HEK293 (cell line): ENCODE measurements at regions not wholly inside any gene's neighbourhood (a gene's known extent, or its start where the extent isn't known, plus 50 kb on each side); places are given as distances from the start of the nearest gene placed in this dataset.
A peak's percentile ranks its signal among the peaks of the same experiment; 100 is the strongest.

Experiments
- KLF1 ChIP-seq: fragments of 450-650 bp; formaldehyde crosslinking; IDR thresholded peaks from 2 replicates; pipeline ENCODE4 v1.5.1; 2016; ENCODE audit warnings: missing biosample characterization, missing genetic modification characterization
- KLF16 ChIP-seq: fragments of 450-650 bp; formaldehyde crosslinking; IDR thresholded peaks from 2 replicates; pipeline ENCODE4 v1.5.1; 2017; ENCODE audit warnings: missing biosample characterization, missing genetic modification characterization
- MZF1 ChIP-seq: fragments of 450-650 bp; formaldehyde crosslinking; IDR thresholded peaks from 2 replicates; pipeline ENCODE4 v1.5.1; 2017; ENCODE audit warnings: missing biosample characterization, missing genetic modification characterization, borderline replicate concordance
- SETDB1 ChIP-seq: IDR thresholded peaks from one replicate; pipeline ENCODE4 v1.6.1; 2017; ENCODE audit warnings: mild to moderate bottlenecking, low read length, moderate library complexity, mixed read lengths; ENCODE audit not compliant: insufficient read length
- TCF7L2 ChIP-seq: IDR thresholded peaks from 2 replicates; pipeline ENCODE4 v1.6.1; 2011; ENCODE audit warnings: low read depth, mild to moderate bottlenecking, inconsistent platforms, low read length, moderate library complexity, borderline replicate concordance
- YY2 ChIP-seq: fragments of 450-650 bp; formaldehyde crosslinking; IDR thresholded peaks from 2 replicates; pipeline ENCODE4 v1.5.1; 2016; ENCODE audit warnings: missing biosample characterization, missing genetic modification characterization
- ZBTB48 ChIP-seq: fragments of 450-650 bp; formaldehyde crosslinking; IDR thresholded peaks from 2 replicates; pipeline ENCODE4 v1.5.1; 2016; ENCODE audit warnings: missing biosample characterization, missing genetic modification characterization
- ZFP41 ChIP-seq: fragments of 450-650 bp; formaldehyde crosslinking; IDR thresholded peaks from 2 replicates; pipeline ENCODE4 v1.5.1; 2016; ENCODE audit warnings: missing biosample characterization, missing genetic modification characterization, borderline replicate concordance
- ZIC2 ChIP-seq: fragments of 450-650 bp; formaldehyde crosslinking; IDR thresholded peaks from 2 replicates; pipeline ENCODE4 v1.5.1; 2016; ENCODE audit warnings: missing biosample characterization, missing genetic modification characterization
- ZNF138 ChIP-seq: fragments of 450-650 bp; formaldehyde crosslinking; IDR thresholded peaks from 2 replicates; pipeline ENCODE4 v1.5.1; 2016; ENCODE audit warnings: missing biosample characterization, missing genetic modification characterization, borderline replicate concordance
- ZNF146 ChIP-seq: fragments of 450-650 bp; formaldehyde crosslinking; IDR thresholded peaks from 2 replicates; pipeline ENCODE4 v1.5.1; 2016; ENCODE audit warnings: missing biosample characterization, missing genetic modification characterization
- ZNF157 ChIP-seq: fragments of 450-650 bp; formaldehyde crosslinking; IDR thresholded peaks from 2 replicates; pipeline ENCODE4 v1.5.1; 2016; ENCODE audit warnings: missing biosample characterization, missing genetic modification characterization
- ZNF16 ChIP-seq: fragments of 450-650 bp; formaldehyde crosslinking; IDR thresholded peaks from 2 replicates; pipeline ENCODE4 v1.5.1; 2016; ENCODE audit warnings: low read depth, missing biosample characterization, missing genetic modification characterization
- ZNF211 ChIP-seq: fragments of 450-650 bp; formaldehyde crosslinking; IDR thresholded peaks from 2 replicates; pipeline ENCODE4 v1.5.1; 2016; ENCODE audit warnings: low read depth, missing biosample characterization, missing genetic modification characterization
- ZNF239 ChIP-seq: fragments of 450-650 bp; formaldehyde crosslinking; IDR thresholded peaks from 2 replicates; pipeline ENCODE4 v1.5.1; 2016; ENCODE audit warnings: missing biosample characterization, missing genetic modification characterization
- ZNF26 ChIP-seq: fragments of 450-650 bp; formaldehyde crosslinking; IDR thresholded peaks from 2 replicates; pipeline ENCODE4 v1.5.1; 2016; ENCODE audit warnings: missing biosample characterization, missing genetic modification characterization
- ZNF280D ChIP-seq: fragments of 450-650 bp; formaldehyde crosslinking; IDR thresholded peaks from 2 replicates; pipeline ENCODE4 v1.5.1; 2016; ENCODE audit warnings: missing biosample characterization, missing genetic modification characterization
- ZNF302 ChIP-seq: fragments of 450-650 bp; formaldehyde crosslinking; IDR thresholded peaks from 2 replicates; pipeline ENCODE4 v1.5.1; 2016; ENCODE audit warnings: missing biosample characterization, missing genetic modification characterization, low read depth
- ZNF324 ChIP-seq: fragments of 450-650 bp; formaldehyde crosslinking; IDR thresholded peaks from 2 replicates; pipeline ENCODE4 v1.5.1; 2016; ENCODE audit warnings: missing biosample characterization, missing genetic modification characterization
- ZNF350 ChIP-seq: fragments of 450-650 bp; formaldehyde crosslinking; IDR thresholded peaks from 2 replicates; pipeline ENCODE4 v1.5.0; 2017; ENCODE audit warnings: missing biosample characterization, mild to moderate bottlenecking, missing genetic modification characterization
- ZNF433 ChIP-seq: fragments of 450-650 bp; formaldehyde crosslinking; IDR thresholded peaks from 2 replicates; pipeline ENCODE4 v1.5.1; 2016; ENCODE audit warnings: missing biosample characterization, missing genetic modification characterization, low read depth
- ZNF501 ChIP-seq: fragments of 450-650 bp; formaldehyde crosslinking; IDR thresholded peaks from 2 replicates; pipeline ENCODE4 v1.5.1; 2016; ENCODE audit warnings: missing biosample characterization, missing genetic modification characterization
- ZNF530 ChIP-seq: fragments of 450-650 bp; formaldehyde crosslinking; IDR thresholded peaks from 2 replicates; pipeline ENCODE4 v1.5.1; 2016; ENCODE audit warnings: low read depth, missing biosample characterization, missing genetic modification characterization
- ZNF558 ChIP-seq: fragments of 450-650 bp; formaldehyde crosslinking; IDR thresholded peaks from 2 replicates; pipeline ENCODE4 v1.5.1; 2016; ENCODE audit warnings: missing biosample characterization, missing genetic modification characterization
- ZNF654 ChIP-seq: fragments of 450-650 bp; formaldehyde crosslinking; IDR thresholded peaks from 2 replicates; pipeline ENCODE4 v1.5.1; 2016; ENCODE audit warnings: low read depth, missing biosample characterization, missing genetic modification characterization
- ZNF76 ChIP-seq: fragments of 450-650 bp; formaldehyde crosslinking; IDR thresholded peaks from 2 replicates; pipeline ENCODE4; 2016; ENCODE audit warnings: low read depth, missing biosample characterization, missing genetic modification characterization, borderline replicate concordance
- ZNF776 ChIP-seq: fragments of 450-650 bp; formaldehyde crosslinking; IDR thresholded peaks from 2 replicates; pipeline ENCODE4 v1.5.0; 2017; ENCODE audit warnings: missing biosample characterization, missing genetic modification characterization, borderline replicate concordance
- ZNF791 ChIP-seq: fragments of 450-650 bp; formaldehyde crosslinking; IDR thresholded peaks from 2 replicates; pipeline ENCODE4 v1.5.1; 2016; ENCODE audit warnings: missing biosample characterization, missing genetic modification characterization
- ZXDB ChIP-seq: fragments of 450-650 bp; formaldehyde crosslinking; IDR thresholded peaks from 2 replicates; pipeline ENCODE4 v1.5.1; 2016; ENCODE audit warnings: missing biosample characterization, missing genetic modification characterization
- TF ChIP-seq, protein P1 (sequence below): fragments of 450-650 bp; formaldehyde crosslinking; IDR thresholded peaks from 2 replicates; pipeline ENCODE4 v1.5.1; 2016; ENCODE audit warnings: missing biosample characterization, missing genetic modification characterization, borderline replicate concordance
- TF ChIP-seq, protein P2 (sequence below): fragments of 450-650 bp; formaldehyde crosslinking; IDR thresholded peaks from 2 replicates; pipeline ENCODE4 v1.5.1; 2016; ENCODE audit warnings: missing biosample characterization, missing genetic modification characterization

DNA sequence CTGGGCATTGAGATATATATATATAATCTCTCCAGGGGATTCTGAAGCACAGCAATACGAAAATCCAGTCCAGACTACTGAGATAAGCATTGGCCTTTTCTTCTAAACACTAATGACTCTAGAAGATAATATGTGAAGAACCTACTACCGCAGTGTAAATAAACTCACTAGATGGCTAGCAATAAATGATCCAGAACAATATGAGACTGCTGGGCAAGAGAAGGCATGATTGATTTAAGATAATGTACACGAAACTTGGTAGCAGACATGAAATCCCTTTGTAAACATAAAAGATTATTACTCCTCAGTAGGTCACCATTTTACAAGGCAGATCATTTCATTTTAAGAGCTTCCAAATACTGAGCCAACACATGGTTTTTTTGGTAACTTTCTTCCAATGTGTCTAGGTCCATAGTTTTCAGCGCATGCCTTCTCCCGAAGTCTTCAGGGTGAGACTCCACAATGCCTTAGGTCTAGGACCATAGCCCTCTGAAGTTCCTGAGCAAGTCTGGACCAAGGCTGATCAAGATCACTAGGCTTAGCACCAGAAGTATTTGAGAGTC, 193.2 kb downstream of the LRRN1 start (continued):
- TF ChIP-seq, protein P1, sequence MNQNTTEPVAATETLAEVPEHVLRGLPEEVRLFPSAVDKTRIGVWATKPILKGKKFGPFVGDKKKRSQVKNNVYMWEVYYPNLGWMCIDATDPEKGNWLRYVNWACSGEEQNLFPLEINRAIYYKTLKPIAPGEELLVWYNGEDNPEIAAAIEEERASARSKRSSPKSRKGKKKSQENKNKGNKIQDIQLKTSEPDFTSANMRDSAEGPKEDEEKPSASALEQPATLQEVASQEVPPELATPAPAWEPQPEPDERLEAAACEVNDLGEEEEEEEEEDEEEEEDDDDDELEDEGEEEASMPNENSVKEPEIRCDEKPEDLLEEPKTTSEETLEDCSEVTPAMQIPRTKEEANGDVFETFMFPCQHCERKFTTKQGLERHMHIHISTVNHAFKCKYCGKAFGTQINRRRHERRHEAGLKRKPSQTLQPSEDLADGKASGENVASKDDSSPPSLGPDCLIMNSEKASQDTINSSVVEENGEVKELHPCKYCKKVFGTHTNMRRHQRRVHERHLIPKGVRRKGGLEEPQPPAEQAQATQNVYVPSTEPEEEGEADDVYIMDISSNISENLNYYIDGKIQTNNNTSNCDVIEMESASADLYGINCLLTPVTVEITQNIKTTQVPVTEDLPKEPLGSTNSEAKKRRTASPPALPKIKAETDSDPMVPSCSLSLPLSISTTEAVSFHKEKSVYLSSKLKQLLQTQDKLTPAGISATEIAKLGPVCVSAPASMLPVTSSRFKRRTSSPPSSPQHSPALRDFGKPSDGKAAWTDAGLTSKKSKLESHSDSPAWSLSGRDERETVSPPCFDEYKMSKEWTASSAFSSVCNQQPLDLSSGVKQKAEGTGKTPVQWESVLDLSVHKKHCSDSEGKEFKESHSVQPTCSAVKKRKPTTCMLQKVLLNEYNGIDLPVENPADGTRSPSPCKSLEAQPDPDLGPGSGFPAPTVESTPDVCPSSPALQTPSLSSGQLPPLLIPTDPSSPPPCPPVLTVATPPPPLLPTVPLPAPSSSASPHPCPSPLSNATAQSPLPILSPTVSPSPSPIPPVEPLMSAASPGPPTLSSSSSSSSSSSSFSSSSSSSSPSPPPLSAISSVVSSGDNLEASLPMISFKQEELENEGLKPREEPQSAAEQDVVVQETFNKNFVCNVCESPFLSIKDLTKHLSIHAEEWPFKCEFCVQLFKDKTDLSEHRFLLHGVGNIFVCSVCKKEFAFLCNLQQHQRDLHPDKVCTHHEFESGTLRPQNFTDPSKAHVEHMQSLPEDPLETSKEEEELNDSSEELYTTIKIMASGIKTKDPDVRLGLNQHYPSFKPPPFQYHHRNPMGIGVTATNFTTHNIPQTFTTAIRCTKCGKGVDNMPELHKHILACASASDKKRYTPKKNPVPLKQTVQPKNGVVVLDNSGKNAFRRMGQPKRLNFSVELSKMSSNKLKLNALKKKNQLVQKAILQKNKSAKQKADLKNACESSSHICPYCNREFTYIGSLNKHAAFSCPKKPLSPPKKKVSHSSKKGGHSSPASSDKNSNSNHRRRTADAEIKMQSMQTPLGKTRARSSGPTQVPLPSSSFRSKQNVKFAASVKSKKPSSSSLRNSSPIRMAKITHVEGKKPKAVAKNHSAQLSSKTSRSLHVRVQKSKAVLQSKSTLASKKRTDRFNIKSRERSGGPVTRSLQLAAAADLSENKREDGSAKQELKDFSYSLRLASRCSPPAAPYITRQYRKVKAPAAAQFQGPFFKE (tag by site-specific recombination), result no peak
- TF ChIP-seq ZNF433 (tag by site-specific recombination) (no peak), ZFP41 (no peak), ZNF138 (no peak), TCF7L2 (peak; percentile 75; the same call in 1 of the 2 replicates), KLF1 (no peak), ZNF776 (tag by site-specific recombination) (no peak), ZNF239 (tag by site-specific recombination) (no peak), ZNF530 (no peak), ZNF302 (tag by site-specific recombination) (no peak), MZF1 (tag by site-specific recombination) (no peak), ZXDB (no peak), ZIC2 (tag by site-specific recombination) (no peak), ZNF558 (tag by site-specific recombination) (no peak), ZNF501 (tag by site-specific recombination) (0 out of 2 replicates have a peak, but pooled peaks have one; percentile 22), ZNF654 (tag by site-specific recombination) (no peak), ZNF350 (no peak), YY2 (tag by site-specific recombination) (no peak), SETDB1 (no peak), ZNF76 (no peak), ZNF157 (tag by site-specific recombination) (no peak), ZNF146 (tag by site-specific recombination) (no peak), ZBTB48 (tag by site-specific recombination) (no peak), ZNF26 (tag by site-specific recombination) (no peak), ZNF16 (tag by site-specific recombination) (no peak), ZNF324 (tag by site-specific recombination) (no peak), KLF16 (no peak), ZNF211 (tag by site-specific recombination) (no peak), ZNF280D (no peak), ZNF791 (no peak)
- TF ChIP-seq, protein P2, sequence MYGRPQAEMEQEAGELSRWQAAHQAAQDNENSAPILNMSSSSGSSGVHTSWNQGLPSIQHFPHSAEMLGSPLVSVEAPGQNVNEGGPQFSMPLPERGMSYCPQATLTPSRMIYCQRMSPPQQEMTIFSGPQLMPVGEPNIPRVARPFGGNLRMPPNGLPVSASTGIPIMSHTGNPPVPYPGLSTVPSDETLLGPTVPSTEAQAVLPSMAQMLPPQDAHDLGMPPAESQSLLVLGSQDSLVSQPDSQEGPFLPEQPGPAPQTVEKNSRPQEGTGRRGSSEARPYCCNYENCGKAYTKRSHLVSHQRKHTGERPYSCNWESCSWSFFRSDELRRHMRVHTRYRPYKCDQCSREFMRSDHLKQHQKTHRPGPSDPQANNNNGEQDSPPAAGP, result no peak
